Psoas muscle (tissue), 7 donors: ENCODE measurements at regions not wholly inside any gene's neighbourhood (a gene's known extent, or its start where the extent isn't known, plus 50 kb on each side); places are given as distances from the start of the nearest gene placed in this dataset.

Experiments
- ATAC-seq, 4 donors: fragments of 200-7000 bp; cut with Tn5 transposase; one replicate each; pipeline ENCODE4 v1.9.1; 2020; ENCODE audit warnings: moderate library complexity in 3 of 4, mild to moderate bottlenecking in 2 of 4
- DNase-seq, 2 donors: peaks; one replicate each; pipeline ENCODE4 v3.0.0-alpha.2; 2020
- H3K27ac ChIP-seq: fragments of 200-600 bp; one replicate; pipeline ENCODE4 v1.8.0; 2022
- H3K27me3 ChIP-seq, 3 donors: fragments of 200-600 bp in 1 of 3; one replicate each; pipeline versions ENCODE4 v1.6.1 to v1.8.0; 2013 to 2022; ENCODE audit warnings: low read length in 2 of 3, mild to moderate bottlenecking in 2 of 3, moderate library complexity in 1 of 3; ENCODE audit not compliant: insufficient read depth in 3 of 3
- H3K36me3 ChIP-seq, 2 donors: fragments of 200-600 bp in 1 of 2; one replicate each; pipeline versions ENCODE4 v1.6.1 to v1.8.0; 2013 to 2022; ENCODE audit warnings: low read depth in 1 of 2, mild to moderate bottlenecking in 1 of 2, moderate library complexity in 1 of 2; ENCODE audit not compliant: insufficient read depth in 1 of 2
- H3K4me1 ChIP-seq: fragments of 200-600 bp; one replicate; pipeline ENCODE4 v1.8.0; 2022
- H3K4me3 ChIP-seq: fragments of 200-600 bp; one replicate; pipeline ENCODE4 v1.8.0; 2022; ENCODE audit warnings: mild to moderate bottlenecking
- H3K9me3 ChIP-seq: fragments of 200-600 bp; one replicate; pipeline ENCODE4 v1.8.0; 2022
- CTCF ChIP-seq: fragments of 200-600 bp; IDR thresholded peaks from one replicate; pipeline ENCODE4 v1.8.0; 2022; ENCODE audit warnings: antibody characterized with exemption
- WGBS, 3 donors: extraction: QIAGEN DNeasy Blood & Tissue Kit; methylation state at CpG; one replicate each; pipeline versions ENCODE4 v1.1.6 to v1.1.7; 2013; 5-methylcytosine and 5-hydroxymethylcytosine counted together
- intact Hi-C, 2 donors: fragments of 100-400 bp; cut with DNase I; formaldehyde crosslinking; loops; one replicate each; pipeline versions ENCODE4 v1.11.0 to v1.14.2; 2022
- donor health status: healthy with polysubstance abuse.
- donor health status: DM: no; HTN: no; CAD: no; lungs with moderate emphysema.
- donor health status: Bipolar disorder and iron deficiency.
- donor health status: healthy.
- donor health status: DM: yes; HTN: yes; CAD: no.
- donor health status: DM: no; HTN: no; CAD: no.
- donor health status: DM: yes; HTN: yes; CAD: no.

GRCh38 chr3:153734777-153735551 is 386.2 kb upstream of the ARHGEF26 start:
- WGBS, 3 donors = 75 to 92% (median 76%) methylated on average over 1 of the region's 1 CpG
- no peaks in the 10 kb centered on the region for H3K36me3 ChIP-seq
- TF ChIP-seq CTCF = no peak
- no peak for ATAC-seq
- H3K4me1 ChIP-seq = no peaks in the 10 kb centered on the region
- intact Hi-C loops = no loop called here
- no peak for DNase-seq
- no peaks in the 10 kb centered on the region for H3K27me3 ChIP-seq
- no peak overlapping the region for H3K27ac ChIP-seq
- no peak overlapping the region for H3K4me3 ChIP-seq
- H3K9me3 ChIP-seq = no peaks in the 10 kb centered on the region

- DNase-seq = no peak
- Histone ChIP-seq H3K36me3 (no peaks in the 10 kb centered on the region), H3K9me3 (no peaks in the 10 kb centered on the region), H3K4me1 (no peaks in the 10 kb centered on the region), H3K27ac (no peak overlapping the region), H3K4me3 (no peak overlapping the region), H3K27me3 (no peaks in the 10 kb centered on the region)
- WGBS, 3 donors = 49 to 56% (median 49%) methylated on average over 2 of the region's 2 CpGs
- ATAC-seq = no peak
- intact Hi-C loops = no loop called here
- TF ChIP-seq CTCF = no peak
Measured at GRCh38 chr3:153740109-153740508, 381.1 kb upstream of the ARHGEF26 start.

- WGBS, 3 donors = 50 to 57% (median 51%) methylated on average over 3 of the region's 3 CpGs
- intact Hi-C loops = no loop called here
- no peak for ATAC-seq
Measured at GRCh38 chr3:153744889-153745288, 376.3 kb upstream of the ARHGEF26 start.

GRCh38 chr3:153746211-153746610 is 375.0 kb upstream of the ARHGEF26 start:
- intact Hi-C loops = no loop called here
- TF ChIP-seq CTCF = no peak
- Histone ChIP-seq H3K27me3 (no peaks in the 10 kb centered on the region), H3K36me3 (no peaks in the 10 kb centered on the region), H3K4me1 (no peaks in the 10 kb centered on the region), H3K27ac (no peak overlapping the region), H3K4me3 (no peak overlapping the region), H3K9me3 (no peaks in the 10 kb centered on the region)
- ATAC-seq (no peak), DNase-seq (no peak)
- WGBS, 3 donors = 78 to 88% (median 85%) methylated on average over 3 of the region's 3 CpGs

More at GRCh38 chr3:153744889-153745288, 376.3 kb upstream of the ARHGEF26 start:
- DNase-seq = no peak
- Histone ChIP-seq H3K9me3 (no peaks in the 10 kb centered on the region), H3K27me3 (no peaks in the 10 kb centered on the region), H3K27ac (no peak overlapping the region), H3K4me1 (no peaks in the 10 kb centered on the region), H3K36me3 (no peaks in the 10 kb centered on the region), H3K4me3 (no peak overlapping the region)
- no peak for TF ChIP-seq CTCF

GRCh38 chr3:153749070-153749610 is 372.1 kb upstream of the ARHGEF26 start:
- Histone ChIP-seq H3K27ac (no peak overlapping the region), H3K4me1 (no peaks in the 10 kb centered on the region), H3K27me3 (no peaks in the 10 kb centered on the region)

More at GRCh38 chr3:153749070-153749610, 372.1 kb upstream of the ARHGEF26 start:
- no peaks in the 10 kb centered on the region for H3K36me3 ChIP-seq
- 22 to 26% (median 22%) methylated on average over 1 of the region's 1 CpG for WGBS, 3 donors
- DNase-seq (no peak), ATAC-seq (no peak)
- no peak for TF ChIP-seq CTCF
- no peak overlapping the region for H3K4me3 ChIP-seq
- no peaks in the 10 kb centered on the region for H3K9me3 ChIP-seq
- intact Hi-C loops = no loop called here
